A549 (cell line): ENCODE measurements at regions not wholly inside any gene's neighbourhood (a gene's known extent, or its start where the extent isn't known, plus 50 kb on each side); places are given as distances from the start of the nearest gene placed in this dataset.

Experiments
- ATAC-seq, 2 experiments: fragments of 200-7000 bp in 1 of 2; fragments of >200 bp in 1 of 2; cut with Nextera tagmentation in 1 of 2; cut with Tn5 transposase in 1 of 2; 3 replicates each; pipeline versions ENCODE4 v1.8.0 to v1.9.1; 2018 to 2020; ENCODE audit warnings: mild to moderate bottlenecking in 1 of 2, moderate library complexity in 1 of 2
- CTCF ChIA-PET: fragments of 300-600 bp; sonication (Branson Sonifier 250); formaldehyde crosslinking; extraction: SDS; loops from one replicate; lab custom pipeline; 2021; ENCODE audit warnings: antibody characterized with exemption, inconsistent platforms; lab: Yijun Ruan, JAX
- POLR2A ChIA-PET: fragments of 350-600 bp; formaldehyde crosslinking; extraction: SDS; loops from one replicate; lab custom pipeline; 2021; ENCODE audit warnings: antibody characterized with exemption, inconsistent platforms; lab: Yijun Ruan, JAX
- DNase-seq, 2 experiments: peaks; one replicate each; pipeline versions ENCODE4 v3.0.0 to v3.0.0-alpha.2; 2011 to 2016; ENCODE audit warnings: low read depth in 1 of 2, low spot score in 1 of 2
- FAIRE-seq: peaks from 2 replicates; lab custom pipeline; 2011; peaks lifted over from hg19 to GRCh38; lab: Jason Lieb, UNC
- H3K27ac ChIP-seq, 2 experiments: fragments of >200 bp; sonication (Bioruptor Twin); formaldehyde crosslinking; 3 replicates each; pipeline ENCODE4 v1.5.1; 2016 to 2017
- H3K4me1 ChIP-seq: fragments of >200 bp; sonication (Bioruptor Twin); formaldehyde crosslinking; 3 replicates; pipeline ENCODE4 v1.6.1; 2016
- H3K4me2 ChIP-seq: fragments of >200 bp; sonication (Bioruptor Twin); formaldehyde crosslinking; 3 replicates; pipeline ENCODE4 v1.6.1; 2016
- H3K4me3 ChIP-seq: fragments of >200 bp; sonication (Bioruptor Twin); formaldehyde crosslinking; 3 replicates; pipeline ENCODE4 v1.5.1; 2016
- H3K9me3 ChIP-seq: fragments of >200 bp; sonication (Bioruptor Twin); formaldehyde crosslinking; 3 replicates; pipeline ENCODE4 v1.6.1; 2016
- CHD4 ChIP-seq: fragments of 200-600 bp; sonication (generic); IDR thresholded peaks from 2 replicates; pipeline ENCODE4 v1.6.1; 2016; ENCODE audit warnings: antibody characterized with exemption, mild to moderate bottlenecking, borderline replicate concordance
- EHF ChIP-seq: fragments of 250-450 bp; sonication (Bioruptor Pico); IDR thresholded peaks from 2 replicates; pipeline ENCODE4 v1.5.0; 2020; ENCODE audit warnings: mild to moderate bottlenecking
- ESRRA ChIP-seq: fragments of 150-350 bp; IDR thresholded peaks from 2 replicates; pipeline ENCODE4 v1.6.1; 2014; ENCODE audit warnings: mild to moderate bottlenecking, low read length, borderline replicate concordance
- GATA3 ChIP-seq: IDR thresholded peaks from 2 replicates; pipeline ENCODE4 v1.6.1; 2012; ENCODE audit warnings: borderline replicate concordance
- HDAC2 ChIP-seq: fragments of 200-600 bp; sonication (generic); IDR thresholded peaks from 2 replicates; pipeline ENCODE4 v1.6.1; 2016
- HEYL ChIP-seq: fragments of 250-450 bp; sonication (Bioruptor Pico); IDR thresholded peaks from 2 replicates; pipeline ENCODE4 v1.8.0; 2021; ENCODE audit warnings: mild to moderate bottlenecking, moderate library complexity
- HOXA7 ChIP-seq: fragments of 250-450 bp; sonication (Bioruptor Pico); IDR thresholded peaks from 2 replicates; pipeline ENCODE4 v1.5.0; 2020; ENCODE audit warnings: mild to moderate bottlenecking, moderate library complexity
- HOXB5 ChIP-seq: fragments of 250-450 bp; sonication (Bioruptor Pico); IDR thresholded peaks from 2 replicates; pipeline ENCODE4 v1.5.0; 2020; ENCODE audit warnings: mild to moderate bottlenecking, moderate library complexity
- JUN ChIP-seq, 2 experiments: fragments of >200 bp; sonication (Bioruptor Twin); formaldehyde crosslinking; IDR thresholded peaks; 2 replicates in 1 of 2; 3 replicates in 1 of 2; pipeline ENCODE4 v1.6.1; 2016 to 2017
- MAFK ChIP-seq: fragments of 450-650 bp; IDR thresholded peaks from 2 replicates; pipeline ENCODE4 v1.6.1; 2014; ENCODE audit not compliant: partially characterized antibody
- MYC ChIP-seq: IDR thresholded peaks from 2 replicates; pipeline ENCODE4 v1.6.1; 2012; ENCODE audit warnings: mild to moderate bottlenecking, inconsistent platforms, low read length, improper control_type of control experiment, borderline replicate concordance
- RAD21 ChIP-seq, 2 experiments: fragments of >200 bp in 1 of 2; sonication (Bioruptor Twin) in 1 of 2; formaldehyde crosslinking in 1 of 2; IDR thresholded peaks in 1 of 2; conservative IDR thresholded peaks in 1 of 2; 2 replicates in 1 of 2; 3 replicates in 1 of 2; pipeline ENCODE4 v1.6.1; 2012 to 2018; ENCODE audit warnings: inconsistent platforms in 1 of 2
- RARB ChIP-seq: fragments of 250-450 bp; sonication (Bioruptor Pico); IDR thresholded peaks from 2 replicates; pipeline ENCODE4 v1.8.0; 2021; ENCODE audit warnings: mild to moderate bottlenecking, moderate library complexity
- RNF2 ChIP-seq: fragments of 200-600 bp; sonication (generic); IDR thresholded peaks from 2 replicates; pipeline ENCODE4 v1.6.1; 2016; ENCODE audit warnings: low read depth, mild to moderate bottlenecking, antibody characterized with exemption, moderate library complexity, borderline replicate concordance
- SREBF2 ChIP-seq: fragments of 450-650 bp; IDR thresholded peaks from 2 replicates; pipeline ENCODE4 v1.6.1; 2014; ENCODE audit warnings: mild to moderate bottlenecking, moderate library complexity
- ZNF302 ChIP-seq: fragments of 250-450 bp; sonication (Bioruptor Pico); IDR thresholded peaks from 2 replicates; pipeline ENCODE4 v1.9.0; 2021; ENCODE audit warnings: inconsistent platforms, mild to moderate bottlenecking, moderate library complexity
- WGBS: methylation state at CpG from one replicate; pipeline ENCODE4 v1.1.6; 2017; ENCODE audit errors: missing lambda C conversion rate; 5-methylcytosine and 5-hydroxymethylcytosine counted together
- TF ChIP-seq, protein P1 (sequence below): fragments of 150-350 bp; IDR thresholded peaks from 2 replicates; pipeline ENCODE4 v1.6.1; 2014; ENCODE audit warnings: low read depth, mild to moderate bottlenecking, low read length
- TF ChIP-seq, protein P2 (sequence below): fragments of 450-650 bp; IDR thresholded peaks from 2 replicates; pipeline ENCODE4 v1.6.1; 2014; ENCODE audit warnings: antibody characterized with exemption
- TF ChIP-seq, protein P3 (sequence below): fragments of >200 bp; sonication (Bioruptor Twin); formaldehyde crosslinking; IDR thresholded peaks from 2 replicates; pipeline ENCODE4 v1.6.1; 2016
- TF ChIP-seq, protein P4 (sequence below): fragments of >200 bp; sonication (Bioruptor Twin); formaldehyde crosslinking; IDR thresholded peaks from 3 replicates; pipeline ENCODE4 v1.6.1; 2016
- TF ChIP-seq, protein P5 (sequence below): fragments of 250-450 bp; sonication (Bioruptor Pico); IDR thresholded peaks from 2 replicates; pipeline ENCODE4 v1.5.0; 2021; ENCODE audit warnings: mild to moderate bottlenecking, moderate library complexity, borderline replicate concordance

DNA sequence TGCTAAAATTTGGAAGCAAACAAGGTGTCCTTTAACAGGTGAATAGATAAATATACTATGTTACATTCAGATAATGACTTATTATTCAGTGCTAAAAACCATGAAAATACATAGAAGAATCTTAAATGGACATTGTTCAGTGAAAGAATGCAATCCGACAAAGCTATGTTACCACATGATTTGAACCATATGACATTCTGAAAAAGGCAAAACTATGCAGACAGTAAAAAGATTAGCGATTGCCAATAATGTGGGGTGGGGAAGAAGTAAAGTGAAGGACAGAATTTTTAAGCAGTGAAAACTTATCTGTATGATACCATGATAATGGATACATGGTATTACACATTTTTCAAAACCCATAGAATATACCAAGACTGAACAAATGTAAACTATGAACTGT lies 926.9 kb downstream of the FAT4 start:
- CTCF ChIA-PET = no interaction called here
- WGBS = 57% methylated on average over 2 of the region's 2 CpGs

DNA sequence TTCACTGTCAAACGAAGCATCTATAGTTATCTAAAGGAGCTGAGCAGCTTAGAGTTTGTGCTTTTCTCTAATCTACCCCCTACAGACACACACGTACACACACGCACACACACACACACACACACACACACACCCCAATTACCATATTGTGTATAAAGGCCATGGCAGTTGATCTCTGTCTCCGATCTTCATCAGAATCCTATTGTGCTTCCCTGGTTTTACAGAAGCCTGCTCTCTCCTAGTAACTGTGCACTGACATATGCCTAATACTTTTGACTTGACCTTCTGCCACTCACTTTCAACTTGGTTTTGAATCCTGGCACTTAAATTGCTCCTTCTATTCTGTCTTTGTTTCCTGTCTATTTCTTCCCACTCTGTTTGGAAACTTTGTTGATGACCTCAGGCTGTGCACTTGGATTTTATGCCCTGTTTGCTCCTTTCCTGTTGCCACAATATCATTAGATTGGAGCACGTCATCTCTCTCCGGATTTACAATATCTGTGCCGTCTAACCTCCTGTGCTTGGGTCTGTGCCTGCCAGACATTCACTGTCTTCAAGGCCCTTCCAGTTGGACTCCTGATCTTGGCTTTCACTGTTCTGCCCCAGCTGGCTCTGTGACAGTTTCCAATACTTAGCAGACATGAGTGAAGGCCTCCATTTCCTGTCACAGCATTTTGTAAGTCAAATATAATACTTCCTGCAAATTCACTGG lies 928.1 kb downstream of the FAT4 start:
- DNase-seq (no peak), ATAC-seq (no peak)
- CTCF ChIA-PET = no interaction called here
- TF ChIP-seq HEYL (CRISPR knock-in tag) (no peak), MAFK (no peak), HOXB5 (CRISPR knock-in tag) (no peak), CHD4 (no peak), MYC (no peak), RARB (no peak), RAD21 (conservative IDR thresholded peaks at IDR 0.05 in 1 of 2, IDR thresholded peaks at IDR 0.05 in 1 of 2) (no peak)
- TF ChIP-seq, protein P1, sequence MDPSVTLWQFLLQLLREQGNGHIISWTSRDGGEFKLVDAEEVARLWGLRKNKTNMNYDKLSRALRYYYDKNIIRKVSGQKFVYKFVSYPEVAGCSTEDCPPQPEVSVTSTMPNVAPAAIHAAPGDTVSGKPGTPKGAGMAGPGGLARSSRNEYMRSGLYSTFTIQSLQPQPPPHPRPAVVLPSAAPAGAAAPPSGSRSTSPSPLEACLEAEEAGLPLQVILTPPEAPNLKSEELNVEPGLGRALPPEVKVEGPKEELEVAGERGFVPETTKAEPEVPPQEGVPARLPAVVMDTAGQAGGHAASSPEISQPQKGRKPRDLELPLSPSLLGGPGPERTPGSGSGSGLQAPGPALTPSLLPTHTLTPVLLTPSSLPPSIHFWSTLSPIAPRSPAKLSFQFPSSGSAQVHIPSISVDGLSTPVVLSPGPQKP = no peak
- TF ChIP-seq, all 56 proteins: peak for 0
- FAIRE-seq = no peak
- H3K27ac ChIP-seq = no peak overlapping the region
- no peak overlapping the region for H3K4me2 ChIP-seq
- H3K9me3 ChIP-seq = no peaks in the 10 kb centered on the region
- POLR2A ChIA-PET = no interaction called here
- no peaks in the 10 kb centered on the region for H3K4me1 ChIP-seq
- WGBS = 62% methylated on average over 7 of the region's 7 CpGs
- no peak overlapping the region for H3K4me3 ChIP-seq

More for the DNA sequence above, 926.9 kb downstream of the FAT4 start:
- Histone ChIP-seq H3K27ac (no peak overlapping the region), H3K4me3 (no peak overlapping the region), H3K4me1 (no peaks in the 10 kb centered on the region), H3K9me3 (no peaks in the 10 kb centered on the region), H3K4me2 (no peak overlapping the region)
- ATAC-seq = no peak
- POLR2A ChIA-PET = no interaction called here
- no peak for FAIRE-seq
- no peak for DNase-seq
- TF ChIP-seq SREBF2 (no peak), ESRRA (no peak), JUN (IDR thresholded peaks at IDR 0.05) (no peak), RNF2 (no peak)
- TF ChIP-seq, protein P2, sequence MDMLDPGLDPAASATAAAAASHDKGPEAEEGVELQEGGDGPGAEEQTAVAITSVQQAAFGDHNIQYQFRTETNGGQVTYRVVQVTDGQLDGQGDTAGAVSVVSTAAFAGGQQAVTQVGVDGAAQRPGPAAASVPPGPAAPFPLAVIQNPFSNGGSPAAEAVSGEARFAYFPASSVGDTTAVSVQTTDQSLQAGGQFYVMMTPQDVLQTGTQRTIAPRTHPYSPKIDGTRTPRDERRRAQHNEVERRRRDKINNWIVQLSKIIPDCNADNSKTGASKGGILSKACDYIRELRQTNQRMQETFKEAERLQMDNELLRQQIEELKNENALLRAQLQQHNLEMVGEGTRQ = no peak

DNA sequence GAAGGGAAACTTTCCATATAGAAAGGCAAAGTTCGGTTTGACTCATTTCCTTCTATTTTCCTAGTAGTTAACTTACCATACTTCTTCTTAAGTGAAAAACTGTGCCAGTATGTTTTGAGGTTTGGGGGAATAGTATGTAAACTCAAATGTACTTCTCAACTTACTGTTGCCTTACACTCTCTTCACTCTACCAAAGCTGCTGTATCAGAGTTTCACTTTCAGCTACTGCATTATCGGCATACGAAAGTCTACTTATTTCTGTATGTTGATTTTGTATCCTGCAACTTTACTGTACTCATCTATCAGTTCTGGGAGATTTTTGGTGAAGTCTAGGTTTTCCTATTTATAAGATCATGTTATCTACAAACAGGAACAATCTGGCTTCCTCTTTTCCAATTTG lies 932.7 kb downstream of the FAT4 start:
- 71% methylated on average over 3 of the region's 3 CpGs for WGBS
- CTCF ChIA-PET = no interaction called here
- no peak for DNase-seq

DNA sequence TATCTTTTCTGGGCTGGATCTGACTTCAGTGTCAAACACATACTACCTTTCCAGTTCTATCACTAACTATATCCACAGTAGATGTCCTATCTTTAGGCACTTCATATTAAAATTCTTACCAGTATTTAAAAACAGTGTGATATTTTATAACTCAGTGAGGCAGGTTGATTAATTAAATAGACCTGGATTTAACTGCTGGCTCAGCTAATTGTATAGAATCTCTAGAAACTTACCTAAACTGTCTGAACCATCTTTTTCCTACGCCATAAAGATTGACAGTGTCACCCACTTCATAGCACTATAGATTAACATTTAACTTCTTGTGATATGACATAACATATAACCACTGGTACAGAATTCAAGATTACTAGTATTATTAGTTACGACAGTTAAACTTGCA lies 935.3 kb downstream of the FAT4 start:
- 59% methylated on average over 2 of the region's 2 CpGs for WGBS
- FAIRE-seq = no peak

More for the DNA sequence above, 932.7 kb downstream of the FAT4 start:
- Histone ChIP-seq H3K4me3 (no peak overlapping the region), H3K4me2 (no peak overlapping the region), H3K4me1 (no peaks in the 10 kb centered on the region), H3K9me3 (no peaks in the 10 kb centered on the region), H3K27ac (no peak overlapping the region)
- no peak for FAIRE-seq
- ATAC-seq = no peak
- POLR2A ChIA-PET = no interaction called here
- TF ChIP-seq HOXA7 = no peak
- TF ChIP-seq HDAC2 = no peak
- TF ChIP-seq, protein P3, sequence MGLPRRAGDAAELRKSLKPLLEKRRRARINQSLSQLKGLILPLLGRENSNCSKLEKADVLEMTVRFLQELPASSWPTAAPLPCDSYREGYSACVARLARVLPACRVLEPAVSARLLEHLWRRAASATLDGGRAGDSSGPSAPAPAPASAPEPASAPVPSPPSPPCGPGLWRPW = no peak
- TF ChIP-seq, protein P4, sequence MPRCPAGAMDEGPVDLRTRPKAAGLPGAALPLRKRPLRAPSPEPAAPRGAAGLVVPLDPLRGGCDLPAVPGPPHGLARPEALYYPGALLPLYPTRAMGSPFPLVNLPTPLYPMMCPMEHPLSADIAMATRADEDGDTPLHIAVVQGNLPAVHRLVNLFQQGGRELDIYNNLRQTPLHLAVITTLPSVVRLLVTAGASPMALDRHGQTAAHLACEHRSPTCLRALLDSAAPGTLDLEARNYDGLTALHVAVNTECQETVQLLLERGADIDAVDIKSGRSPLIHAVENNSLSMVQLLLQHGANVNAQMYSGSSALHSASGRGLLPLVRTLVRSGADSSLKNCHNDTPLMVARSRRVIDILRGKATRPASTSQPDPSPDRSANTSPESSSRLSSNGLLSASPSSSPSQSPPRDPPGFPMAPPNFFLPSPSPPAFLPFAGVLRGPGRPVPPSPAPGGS = no peak
- TF ChIP-seq GATA3 = no peak
- no peak for TF ChIP-seq ZNF302 (CRISPR knock-in tag)

More for the DNA sequence above, 935.3 kb downstream of the FAT4 start:
- ChIA-PET POLR2A (no interaction called here), CTCF (no interaction called here)
- H3K9me3 ChIP-seq = no peaks in the 10 kb centered on the region
- no peak overlapping the region for H3K27ac ChIP-seq
- DNase-seq = no peak
- H3K4me3 ChIP-seq = no peak overlapping the region
- H3K4me1 ChIP-seq = no peaks in the 10 kb centered on the region
- ATAC-seq = no peak
- H3K4me2 ChIP-seq = no peak overlapping the region
- TF ChIP-seq, protein P5, sequence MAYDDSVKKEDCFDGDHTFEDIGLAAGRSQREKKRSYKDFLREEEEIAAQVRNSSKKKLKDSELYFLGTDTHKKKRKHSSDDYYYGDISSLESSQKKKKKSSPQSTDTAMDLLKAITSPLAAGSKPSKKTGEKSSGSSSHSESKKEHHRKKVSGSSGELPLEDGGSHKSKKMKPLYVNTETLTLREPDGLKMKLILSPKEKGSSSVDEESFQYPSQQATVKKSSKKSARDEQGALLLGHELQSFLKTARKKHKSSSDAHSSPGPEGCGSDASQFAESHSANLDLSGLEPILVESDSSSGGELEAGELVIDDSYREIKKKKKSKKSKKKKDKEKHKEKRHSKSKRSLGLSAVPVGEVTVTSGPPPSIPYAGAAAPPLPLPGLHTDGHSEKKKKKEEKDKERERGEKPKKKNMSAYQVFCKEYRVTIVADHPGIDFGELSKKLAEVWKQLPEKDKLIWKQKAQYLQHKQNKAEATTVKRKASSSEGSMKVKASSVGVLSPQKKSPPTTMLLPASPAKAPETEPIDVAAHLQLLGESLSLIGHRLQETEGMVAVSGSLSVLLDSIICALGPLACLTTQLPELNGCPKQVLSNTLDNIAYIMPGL (CRISPR knock-in tag) = no peak
- TF ChIP-seq EHF (CRISPR knock-in tag) = no peak
